Lung (tissue), 11 donors: ENCODE measurements at regions not wholly inside any gene's neighbourhood (a gene's known extent, or its start where the extent isn't known, plus 50 kb on each side); places are given as distances from the start of the nearest gene placed in this dataset.
A peak's percentile ranks its signal among the peaks of the same experiment; 100 is the strongest.

Experiments
- ATAC-seq: fragments of 200-7000 bp; cut with Tn5 transposase; one replicate; pipeline ENCODE4 v1.9.1; 2020; ENCODE audit warnings: moderate number of reproducible peaks; ENCODE audit not compliant: insufficient read depth, low FRiP score
- DNase-seq, 3 donors: peaks; one replicate each; pipeline ENCODE4 v3.0.0-alpha.2; 2013 to 2017
- H3K27ac ChIP-seq, 2 donors: one replicate each; pipeline ENCODE4 v1.5.1; 2013; ENCODE audit warnings: mild to moderate bottlenecking in 2 of 2, moderate library complexity in 2 of 2, control low read depth in 1 of 2, inconsistent platforms in 1 of 2, low read depth in 1 of 2, low read length in 1 of 2
- H3K27me3 ChIP-seq, 3 donors: one replicate each; pipeline ENCODE4 v1.5.1; 2013; ENCODE audit warnings: low read length in 2 of 3; ENCODE audit not compliant: control insufficient read depth in 3 of 3, insufficient read depth in 3 of 3
- H3K36me3 ChIP-seq, 4 donors: one replicate each; pipeline ENCODE4 v1.5.1; 2013; ENCODE audit warnings: low read length in 4 of 4, mild to moderate bottlenecking in 1 of 4, moderate library complexity in 1 of 4; ENCODE audit not compliant: control insufficient read depth in 4 of 4, insufficient read depth in 4 of 4
- H3K4me1 ChIP-seq, 5 donors: one replicate each; pipeline ENCODE4 v1.5.1; 2013; ENCODE audit warnings: low read length in 5 of 5, mild to moderate bottlenecking in 2 of 5, moderate library complexity in 1 of 5; ENCODE audit not compliant: control insufficient read depth in 5 of 5, insufficient read depth in 5 of 5
- H3K4me3 ChIP-seq: one replicate; pipeline ENCODE4 v1.5.1; 2013; ENCODE audit warnings: mild to moderate bottlenecking, control low read depth, moderate library complexity
- H3K9ac ChIP-seq, 2 donors: one replicate each; pipeline ENCODE4 v1.5.1; 2013; ENCODE audit warnings: low read length in 2 of 2, control low read depth in 1 of 2; ENCODE audit not compliant: insufficient read depth in 1 of 2
- H3K9me3 ChIP-seq, 4 donors: one replicate each; pipeline ENCODE4 v1.5.1; 2013; ENCODE audit warnings: low read length in 3 of 4, mild to moderate bottlenecking in 1 of 4, moderate library complexity in 1 of 4; ENCODE audit not compliant: control insufficient read depth in 4 of 4, insufficient read depth in 3 of 4
- WGBS, 2 donors: extraction: QIAGEN DNeasy Blood & Tissue Kit; methylation state at CpG; one replicate each; pipeline ENCODE4 v1.1.7; 2013; 5-methylcytosine and 5-hydroxymethylcytosine counted together
- TF ChIP-seq, protein P1 (sequence below): IDR thresholded peaks from 2 replicates; pipeline ENCODE4 v1.5.1; 2012; ENCODE audit warnings: mild to moderate bottlenecking; ENCODE audit errors: control extremely low read depth, extremely low read depth
- donor health status: control.
- donor health status: control.
- donor health status: Bipolar disorder and iron deficiency.
- donor health status: healthy.
- donor health status: DM: yes; HTN: yes; CAD: no.

DNA sequence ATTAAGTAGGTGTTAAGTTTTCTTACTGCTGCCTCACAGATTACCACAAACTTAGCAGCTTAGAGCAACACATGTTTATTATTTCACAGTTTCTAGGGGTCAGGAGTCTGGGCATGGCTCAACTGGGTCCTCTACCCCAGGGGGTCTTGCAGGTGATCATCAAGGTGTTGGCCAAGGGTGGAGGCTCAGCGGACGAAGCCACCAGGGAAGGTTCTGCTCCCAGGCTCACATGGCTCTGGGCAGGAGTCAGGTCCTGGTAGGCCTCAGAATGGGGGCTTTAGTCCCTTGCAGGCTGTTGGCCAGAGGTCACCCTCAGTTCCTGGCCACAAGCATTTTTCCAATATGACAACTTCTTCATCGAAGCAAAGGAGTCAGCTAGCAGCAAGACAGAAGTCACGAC lies 362.5 kb downstream of the PREX1 start:
- H3K9ac ChIP-seq: no peak overlapping the region
- H3K4me1 ChIP-seq: peaks cover 0 to 10% (median 0%) of the 10 kb centered on the region in 5 donors
- peaks cover 0 to 8% (median 3%) of the 10 kb centered on the region in 3 donors for H3K27me3 ChIP-seq
- no peak overlapping the region for H3K4me3 ChIP-seq
- DNase-seq (no peak), ATAC-seq (no peak)
- no peak overlapping the region for H3K27ac ChIP-seq
- 88 to 93% methylated on average over 4 of the region's 4 CpGs for WGBS, 2 donors
- TF ChIP-seq, protein P1, sequence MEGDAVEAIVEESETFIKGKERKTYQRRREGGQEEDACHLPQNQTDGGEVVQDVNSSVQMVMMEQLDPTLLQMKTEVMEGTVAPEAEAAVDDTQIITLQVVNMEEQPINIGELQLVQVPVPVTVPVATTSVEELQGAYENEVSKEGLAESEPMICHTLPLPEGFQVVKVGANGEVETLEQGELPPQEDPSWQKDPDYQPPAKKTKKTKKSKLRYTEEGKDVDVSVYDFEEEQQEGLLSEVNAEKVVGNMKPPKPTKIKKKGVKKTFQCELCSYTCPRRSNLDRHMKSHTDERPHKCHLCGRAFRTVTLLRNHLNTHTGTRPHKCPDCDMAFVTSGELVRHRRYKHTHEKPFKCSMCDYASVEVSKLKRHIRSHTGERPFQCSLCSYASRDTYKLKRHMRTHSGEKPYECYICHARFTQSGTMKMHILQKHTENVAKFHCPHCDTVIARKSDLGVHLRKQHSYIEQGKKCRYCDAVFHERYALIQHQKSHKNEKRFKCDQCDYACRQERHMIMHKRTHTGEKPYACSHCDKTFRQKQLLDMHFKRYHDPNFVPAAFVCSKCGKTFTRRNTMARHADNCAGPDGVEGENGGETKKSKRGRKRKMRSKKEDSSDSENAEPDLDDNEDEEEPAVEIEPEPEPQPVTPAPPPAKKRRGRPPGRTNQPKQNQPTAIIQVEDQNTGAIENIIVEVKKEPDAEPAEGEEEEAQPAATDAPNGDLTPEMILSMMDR: no peak
- H3K9me3 ChIP-seq: peaks cover 0 to 8% (median 0%) of the 10 kb centered on the region in 4 donors
- no peaks in the 10 kb centered on the region for H3K36me3 ChIP-seq

GRCh38 chr20:48463916-48464315 lies 363.9 kb downstream of the PREX1 start:
- peak; percentile 37 to 73 (median 64) for DNase-seq

GRCh38 chr20:48463096-48463720 lies 364.6 kb downstream of the PREX1 start:
- no peak overlapping the region for H3K27ac ChIP-seq

More at GRCh38 chr20:48463916-48464315, 363.9 kb downstream of the PREX1 start:
- H3K27ac ChIP-seq: no peak overlapping the region
- H3K9ac ChIP-seq: no peak overlapping the region
- H3K36me3 ChIP-seq: no peaks in the 10 kb centered on the region
- peaks cover 0 to 10% (median 0%) of the 10 kb centered on the region in 5 donors for H3K4me1 ChIP-seq
- peaks cover 0 to 8% (median 3%) of the 10 kb centered on the region in 3 donors for H3K27me3 ChIP-seq
- ATAC-seq: no peak
- WGBS, 2 donors: 72 to 82% methylated on average over 6 of the region's 6 CpGs
- TF ChIP-seq, protein P1: no peak
- H3K4me3 ChIP-seq: no peak overlapping the region
- peaks cover 0 to 8% (median 0%) of the 10 kb centered on the region in 4 donors for H3K9me3 ChIP-seq

More at GRCh38 chr20:48463096-48463720, 364.6 kb downstream of the PREX1 start:
- peak in 1 of 3 donors; percentile 7 for DNase-seq
- TF ChIP-seq, protein P1: no peak
- H3K9me3 ChIP-seq: peaks cover 0 to 4% (median 0%) of the 10 kb centered on the region in 4 donors
- no peaks in the 10 kb centered on the region for H3K36me3 ChIP-seq
- peaks cover 0 to 8% (median 3%) of the 10 kb centered on the region in 3 donors for H3K27me3 ChIP-seq
- no peak for ATAC-seq
- no peak overlapping the region for H3K9ac ChIP-seq
- peaks cover 0 to 10% (median 0%) of the 10 kb centered on the region in 5 donors for H3K4me1 ChIP-seq
- no peak overlapping the region for H3K4me3 ChIP-seq
- 77 to 82% methylated on average over 11 of the region's 11 CpGs for WGBS, 2 donors
